GM23338 (cell line): ENCODE measurements at regions not wholly inside any gene's neighbourhood (a gene's known extent, or its start where the extent isn't known, plus 50 kb on each side); places are given as distances from the start of the nearest gene placed in this dataset.

ENCODE experiments used
- ATAC-seq: fragments of 200-7000 bp; cut with Tn5 transposase; 3 replicates; pipeline ENCODE4 v1.9.1; 2020
- DNase-seq: peaks from one replicate; pipeline ENCODE4 v3.0.0-alpha.2; 2015; ENCODE audit warnings: low spot score
- H2AFZ ChIP-seq: fragments of 200-600 bp; sonication (generic); 2 replicates; pipeline ENCODE4 v1.8.0; 2016; ENCODE audit warnings: antibody characterized with exemption, mild to moderate bottlenecking, moderate library complexity
- H3F3A ChIP-seq: fragments of 200-600 bp; sonication (generic); replicated peaks from 2 replicates; pipeline ENCODE4 v1.8.0; 2017; ENCODE audit warnings: antibody characterized with exemption, mixed run types, low read depth
- H3K27ac ChIP-seq: fragments of 200-600 bp; sonication (generic); 2 replicates; pipeline ENCODE4 v1.6.1; 2016; ENCODE audit warnings: low read depth
- H3K27me3 ChIP-seq: fragments of 200-600 bp; sonication (generic); 2 replicates; pipeline ENCODE4 v1.8.0; 2016; ENCODE audit warnings: mild to moderate bottlenecking, mixed run types, moderate library complexity; ENCODE audit not compliant: insufficient read depth
- H3K36me3 ChIP-seq: fragments of 200-600 bp; sonication (generic); 2 replicates; pipeline ENCODE4 v1.8.0; 2016; ENCODE audit warnings: mild to moderate bottlenecking; ENCODE audit not compliant: insufficient read depth
- H3K4me1 ChIP-seq: fragments of 200-600 bp; sonication (generic); 2 replicates; pipeline ENCODE4 v1.8.0; 2016; ENCODE audit warnings: mild to moderate bottlenecking, moderate library complexity; ENCODE audit not compliant: insufficient read depth
- H3K4me2 ChIP-seq: fragments of 200-600 bp; sonication (generic); 2 replicates; pipeline ENCODE4 v1.7.1; 2017; ENCODE audit warnings: mixed run types
- H3K4me3 ChIP-seq: fragments of 200-600 bp; sonication (generic); 2 replicates; pipeline ENCODE4 v1.6.1; 2016; ENCODE audit warnings: mixed run types
- H3K79me2 ChIP-seq: fragments of 200-600 bp; sonication (generic); replicated peaks from 2 replicates; pipeline ENCODE4 v1.8.0; 2017; ENCODE audit warnings: mild to moderate bottlenecking; ENCODE audit not compliant: insufficient read depth
- H3K9me2 ChIP-seq: fragments of 200-600 bp; sonication (generic); 2 replicates; pipeline ENCODE4 v1.8.0; 2017; ENCODE audit not compliant: insufficient read depth
- H4K20me1 ChIP-seq: fragments of 200-600 bp; sonication (generic); replicated peaks from 2 replicates; pipeline ENCODE4 v1.8.0; 2017; ENCODE audit warnings: mild to moderate bottlenecking; ENCODE audit not compliant: insufficient read depth
- H3K27ac Mint-ChIP-seq: 2 replicates; pipeline ENCODE4 v1.8.0; 2020; ENCODE audit warnings: inconsistent platforms, mild to moderate bottlenecking, moderate library complexity, mixed read lengths
- H3K27me3 Mint-ChIP-seq: 3 replicates; pipeline ENCODE4 v1.8.0; 2022; ENCODE audit warnings: low read depth, mild to moderate bottlenecking, moderate library complexity, mixed read lengths, inconsistent platforms; ENCODE audit not compliant: insufficient read depth, poor library complexity
- H3K36me3 Mint-ChIP-seq: 3 replicates; pipeline ENCODE4 v1.8.0; 2021; ENCODE audit warnings: low read depth, mild to moderate bottlenecking, inconsistent platforms, moderate library complexity, mixed read lengths
- H3K4me1 Mint-ChIP-seq: 3 replicates; pipeline ENCODE4 v1.8.0; 2020; ENCODE audit warnings: mild to moderate bottlenecking, inconsistent platforms, mixed read lengths
- H3K4me3 Mint-ChIP-seq: 3 replicates; pipeline ENCODE4 v1.8.0; 2021; ENCODE audit warnings: moderate library complexity, mild to moderate bottlenecking, inconsistent platforms, mixed read lengths
- H3K9me3 Mint-ChIP-seq: 3 replicates; pipeline ENCODE4 v1.8.0; 2020; ENCODE audit warnings: moderate library complexity, mild to moderate bottlenecking, inconsistent platforms, mixed read lengths
- CREB1 ChIP-seq: fragments of 250-450 bp; sonication (Bioruptor Pico); IDR thresholded peaks from 2 replicates; pipeline ENCODE4 v1.5.0; 2020; ENCODE audit warnings: low read depth, mild to moderate bottlenecking, moderate library complexity
- EZH2phosphoT487 ChIP-seq: fragments of 200-600 bp; sonication (generic); IDR thresholded peaks from one replicate; pipeline ENCODE4 v1.8.1; 2018; ENCODE audit warnings: antibody characterized with exemption; ENCODE audit not compliant: unreplicated experiment
- JUNB ChIP-seq: IDR thresholded peaks from one replicate; pipeline ENCODE4 v1.6.1; 2016; ENCODE audit warnings: antibody characterized with exemption; ENCODE audit not compliant: unreplicated experiment
- NANOG ChIP-seq: IDR thresholded peaks from 2 replicates; pipeline ENCODE4 v1.6.1; 2016; ENCODE audit warnings: antibody characterized with exemption, borderline replicate concordance
- POLR2AphosphoS5 ChIP-seq: IDR thresholded peaks from 2 replicates; pipeline ENCODE4 v1.6.1; 2016; ENCODE audit warnings: antibody characterized with exemption, low read depth
- REST ChIP-seq: IDR thresholded peaks from one replicate; pipeline ENCODE4 v1.6.1; 2018; ENCODE audit warnings: antibody characterized with exemption; ENCODE audit not compliant: unreplicated experiment
- ZNF114 ChIP-seq: fragments of 250-450 bp; sonication (Bioruptor Pico); IDR thresholded peaks from 2 replicates; pipeline ENCODE4 v1.5.0; 2020; ENCODE audit warnings: mild to moderate bottlenecking, moderate library complexity
- TF ChIP-seq, protein P1 (sequence below): IDR thresholded peaks from 2 replicates; pipeline ENCODE4 v1.6.1; 2016; ENCODE audit warnings: antibody characterized with exemption
- TF ChIP-seq, protein P2 (sequence below): fragments of 250-450 bp; sonication (Bioruptor Pico); IDR thresholded peaks from 2 replicates; pipeline ENCODE4 v1.5.0; 2020; ENCODE audit warnings: mild to moderate bottlenecking, moderate library complexity

DNA sequence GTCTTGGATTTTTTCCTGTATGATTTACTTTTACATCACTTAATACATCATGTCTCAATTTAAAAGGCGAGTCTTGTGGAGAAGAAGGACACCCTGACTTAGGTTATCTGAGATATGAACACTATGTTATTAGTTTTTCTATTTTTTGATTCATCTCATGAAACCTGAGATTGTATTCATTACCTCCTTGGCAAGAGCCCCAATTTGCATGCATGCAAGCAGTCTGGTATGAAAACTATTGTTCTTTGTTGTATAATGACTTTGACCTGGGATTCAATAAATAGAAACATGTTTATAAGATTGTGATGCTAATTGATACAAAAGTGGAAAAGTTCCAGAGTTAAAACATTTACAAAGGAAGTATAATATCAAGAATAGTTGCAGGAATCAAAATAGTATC is 576.1 kb downstream of the NOVA1 start:
- Histone ChIP-seq H3K36me3 (no peaks in the 10 kb centered on the region), H2AFZ (no peak overlapping the region), H4K20me1 (no peaks in the 10 kb centered on the region), H3K27me3 (no peaks in the 10 kb centered on the region), H3K4me3 (no peak overlapping the region), H3K4me2 (no peak overlapping the region), H3K4me1 (peaks cover 12% of the 10 kb centered on the region), H3K79me2 (no peaks in the 10 kb centered on the region), H3K9me2 (0 out of 2 replicates have a peak, but pooled peaks cover 6% of the 10 kb centered on the region), H3K27ac (no peak overlapping the region), H3F3A (no peaks in the 10 kb centered on the region)
- DNase-seq (no peak), ATAC-seq (no peak)
- Mint-ChIP-seq H3K27ac (no peak overlapping the region), H3K27me3 (peaks cover 5% of the 10 kb centered on the region), H3K4me3 (no peak overlapping the region), H3K4me1 (peaks cover 23% of the 10 kb centered on the region), H3K36me3 (no peaks in the 10 kb centered on the region), H3K9me3 (no peaks in the 10 kb centered on the region)
- TF ChIP-seq EZH2phosphoT487 (no peak), JUNB (no peak), REST (no peak), NANOG (no peak), ZNF114 (CRISPR knock-in tag) (no peak), CREB1 (CRISPR knock-in tag) (no peak), POLR2AphosphoS5 (no peak)
- TF ChIP-seq, protein P1, sequence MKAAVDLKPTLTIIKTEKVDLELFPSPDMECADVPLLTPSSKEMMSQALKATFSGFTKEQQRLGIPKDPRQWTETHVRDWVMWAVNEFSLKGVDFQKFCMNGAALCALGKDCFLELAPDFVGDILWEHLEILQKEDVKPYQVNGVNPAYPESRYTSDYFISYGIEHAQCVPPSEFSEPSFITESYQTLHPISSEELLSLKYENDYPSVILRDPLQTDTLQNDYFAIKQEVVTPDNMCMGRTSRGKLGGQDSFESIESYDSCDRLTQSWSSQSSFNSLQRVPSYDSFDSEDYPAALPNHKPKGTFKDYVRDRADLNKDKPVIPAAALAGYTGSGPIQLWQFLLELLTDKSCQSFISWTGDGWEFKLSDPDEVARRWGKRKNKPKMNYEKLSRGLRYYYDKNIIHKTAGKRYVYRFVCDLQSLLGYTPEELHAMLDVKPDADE: no peak
- TF ChIP-seq, protein P2, sequence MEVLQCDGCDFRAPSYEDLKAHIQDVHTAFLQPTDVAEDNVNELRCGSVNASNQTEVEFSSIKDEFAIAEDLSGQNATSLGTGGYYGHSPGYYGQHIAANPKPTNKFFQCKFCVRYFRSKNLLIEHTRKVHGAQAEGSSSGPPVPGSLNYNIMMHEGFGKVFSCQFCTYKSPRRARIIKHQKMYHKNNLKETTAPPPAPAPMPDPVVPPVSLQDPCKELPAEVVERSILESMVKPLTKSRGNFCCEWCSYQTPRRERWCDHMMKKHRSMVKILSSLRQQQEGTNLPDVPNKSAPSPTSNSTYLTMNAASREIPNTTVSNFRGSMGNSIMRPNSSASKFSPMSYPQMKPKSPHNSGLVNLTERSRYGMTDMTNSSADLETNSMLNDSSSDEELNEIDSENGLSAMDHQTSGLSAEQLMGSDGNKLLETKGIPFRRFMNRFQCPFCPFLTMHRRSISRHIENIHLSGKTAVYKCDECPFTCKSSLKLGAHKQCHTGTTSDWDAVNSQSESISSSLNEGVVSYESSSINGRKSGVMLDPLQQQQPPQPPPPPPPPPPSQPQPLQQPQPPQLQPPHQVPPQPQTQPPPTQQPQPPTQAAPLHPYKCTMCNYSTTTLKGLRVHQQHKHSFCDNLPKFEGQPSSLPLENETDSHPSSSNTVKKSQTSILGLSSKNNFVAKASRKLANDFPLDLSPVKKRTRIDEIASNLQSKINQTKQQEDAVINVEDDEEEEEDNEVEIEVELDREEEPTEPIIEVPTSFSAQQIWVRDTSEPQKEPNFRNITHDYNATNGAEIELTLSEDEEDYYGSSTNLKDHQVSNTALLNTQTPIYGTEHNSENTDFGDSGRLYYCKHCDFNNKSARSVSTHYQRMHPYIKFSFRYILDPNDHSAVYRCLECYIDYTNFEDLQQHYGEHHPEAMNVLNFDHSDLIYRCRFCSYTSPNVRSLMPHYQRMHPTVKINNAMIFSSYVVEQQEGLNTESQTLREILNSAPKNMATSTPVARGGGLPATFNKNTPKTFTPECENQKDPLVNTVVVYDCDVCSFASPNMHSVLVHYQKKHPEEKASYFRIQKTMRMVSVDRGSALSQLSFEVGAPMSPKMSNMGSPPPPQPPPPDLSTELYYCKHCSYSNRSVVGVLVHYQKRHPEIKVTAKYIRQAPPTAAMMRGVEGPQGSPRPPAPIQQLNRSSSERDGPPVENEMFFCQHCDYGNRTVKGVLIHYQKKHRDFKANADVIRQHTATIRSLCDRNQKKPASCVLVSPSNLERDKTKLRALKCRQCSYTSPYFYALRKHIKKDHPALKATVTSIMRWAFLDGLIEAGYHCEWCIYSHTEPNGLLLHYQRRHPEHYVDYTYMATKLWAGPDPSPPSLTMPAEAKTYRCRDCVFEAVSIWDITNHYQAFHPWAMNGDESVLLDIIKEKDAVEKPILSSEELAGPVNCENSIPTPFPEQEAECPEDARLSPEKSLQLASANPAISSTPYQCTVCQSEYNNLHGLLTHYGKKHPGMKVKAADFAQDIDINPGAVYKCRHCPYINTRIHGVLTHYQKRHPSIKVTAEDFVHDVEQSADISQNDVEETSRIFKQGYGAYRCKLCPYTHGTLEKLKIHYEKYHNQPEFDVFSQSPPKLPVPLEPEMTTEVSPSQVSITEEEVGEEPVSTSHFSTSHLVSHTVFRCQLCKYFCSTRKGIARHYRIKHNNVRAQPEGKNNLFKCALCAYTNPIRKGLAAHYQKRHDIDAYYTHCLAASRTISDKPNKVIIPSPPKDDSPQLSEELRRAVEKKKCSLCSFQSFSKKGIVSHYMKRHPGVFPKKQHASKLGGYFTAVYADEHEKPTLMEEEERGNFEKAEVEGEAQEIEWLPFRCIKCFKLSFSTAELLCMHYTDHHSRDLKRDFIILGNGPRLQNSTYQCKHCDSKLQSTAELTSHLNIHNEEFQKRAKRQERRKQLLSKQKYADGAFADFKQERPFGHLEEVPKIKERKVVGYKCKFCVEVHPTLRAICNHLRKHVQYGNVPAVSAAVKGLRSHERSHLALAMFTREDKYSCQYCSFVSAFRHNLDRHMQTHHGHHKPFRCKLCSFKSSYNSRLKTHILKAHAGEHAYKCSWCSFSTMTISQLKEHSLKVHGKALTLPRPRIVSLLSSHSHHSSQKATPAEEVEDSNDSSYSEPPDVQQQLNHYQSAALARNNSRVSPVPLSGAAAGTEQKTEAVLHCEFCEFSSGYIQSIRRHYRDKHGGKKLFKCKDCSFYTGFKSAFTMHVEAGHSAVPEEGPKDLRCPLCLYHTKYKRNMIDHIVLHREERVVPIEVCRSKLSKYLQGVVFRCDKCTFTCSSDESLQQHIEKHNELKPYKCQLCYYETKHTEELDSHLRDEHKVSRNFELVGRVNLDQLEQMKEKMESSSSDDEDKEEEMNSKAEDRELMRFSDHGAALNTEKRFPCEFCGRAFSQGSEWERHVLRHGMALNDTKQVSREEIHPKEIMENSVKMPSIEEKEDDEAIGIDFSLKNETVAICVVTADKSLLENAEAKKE: no peak
